ENCODE measurements at regions not wholly inside any gene's neighbourhood (a gene's known extent, or its start where the extent isn't known, plus 50 kb on each side); places are given as distances from the start of the nearest gene placed in this dataset.
"Not testable (repeated sequence)": the region's sequence is repeated elsewhere in the genome, so short reads cannot be mapped to it uniquely, and the experiment has no call there.

- no peak for DNase-seq
Observed at GRCh38 chr1:229141271-229141670, 129.6 kb upstream of the RAB4A start.

GRCh38 chr1:229141689-229142377, 129.1 kb upstream of the RAB4A start:
- no peak for DNase-seq

GRCh38 chr1:229142471-229142870, 128.4 kb upstream of the RAB4A start:
- DNase-seq: no peak

- no peak for DNase-seq
Observed at GRCh38 chr1:229146647-229147046, 124.3 kb upstream of the RAB4A start.

GRCh38 chr1:229147072-229147471, 123.8 kb upstream of the RAB4A start:
- no peak for DNase-seq

- DNase-seq: peak; percentile 76
Observed at GRCh38 chr1:229148041-229148671, 122.8 kb upstream of the RAB4A start.

GRCh38 chr1:229148743-229149142, 122.2 kb upstream of the RAB4A start:
- no peak for DNase-seq

GRCh38 chr1:229149435-229149834, 121.5 kb upstream of the RAB4A start:
- DNase-seq: no peak

GRCh38 chr1:229150518-229150917, 120.4 kb upstream of the RAB4A start:
- DNase-seq: no peak

- DNase-seq: not testable (repeated sequence)
Observed at GRCh38 chr1:229151412-229151811, 119.5 kb upstream of the RAB4A start.

- no peak for DNase-seq
Observed at GRCh38 chr1:229152311-229152710, 118.6 kb upstream of the RAB4A start.

- DNase-seq: no peak
Observed at GRCh38 chr1:229153955-229154548, 116.9 kb upstream of the RAB4A start.

GRCh38 chr1:229154811-229155210, 116.1 kb upstream of the RAB4A start:
- DNase-seq: no peak

GRCh38 chr1:229155472-229155871, 115.4 kb upstream of the RAB4A start:
- DNase-seq: no peak

GRCh38 chr1:229156872-229157271, 114.0 kb upstream of the RAB4A start:
- peak; percentile 3 for DNase-seq

- DNase-seq: no peak
Observed at GRCh38 chr1:229157480-229157879, 113.4 kb upstream of the RAB4A start.

GRCh38 chr1:229158341-229158921, 112.5 kb upstream of the RAB4A start:
- no peak for DNase-seq

GRCh38 chr1:229158927-229159326, 112.0 kb upstream of the RAB4A start:
- DNase-seq: no peak

- peak; percentile 40 for DNase-seq
Observed at GRCh38 chr1:229159668-229160544, 111.0 kb upstream of the RAB4A start.

- DNase-seq: no peak
Observed at GRCh38 chr1:229161740-229162139, 109.2 kb upstream of the RAB4A start.

- DNase-seq: peak; percentile 50
Observed at GRCh38 chr1:229162825-229163515, 107.9 kb upstream of the RAB4A start.

- DNase-seq: no peak
Observed at GRCh38 chr1:229164348-229164747, 106.6 kb upstream of the RAB4A start.

Measured in NCI-H1436 (cell line).